GM21529 (cell line): ENCODE measurements at regions not wholly inside any gene's neighbourhood (a gene's known extent, or its start where the extent isn't known, plus 50 kb on each side); places are given as distances from the start of the nearest gene placed in this dataset.
"Not testable (repeated sequence)": the region's sequence is repeated elsewhere in the genome, so short reads cannot be mapped to it uniquely, and the experiment has no call there.

ENCODE experiments used
- ATAC-seq: cut with Tn5 transposase; IDR thresholded peaks from one replicate; pipeline ENCODE4 v1.9.1; 2021; ENCODE audit not compliant: unreplicated experiment

DNA sequence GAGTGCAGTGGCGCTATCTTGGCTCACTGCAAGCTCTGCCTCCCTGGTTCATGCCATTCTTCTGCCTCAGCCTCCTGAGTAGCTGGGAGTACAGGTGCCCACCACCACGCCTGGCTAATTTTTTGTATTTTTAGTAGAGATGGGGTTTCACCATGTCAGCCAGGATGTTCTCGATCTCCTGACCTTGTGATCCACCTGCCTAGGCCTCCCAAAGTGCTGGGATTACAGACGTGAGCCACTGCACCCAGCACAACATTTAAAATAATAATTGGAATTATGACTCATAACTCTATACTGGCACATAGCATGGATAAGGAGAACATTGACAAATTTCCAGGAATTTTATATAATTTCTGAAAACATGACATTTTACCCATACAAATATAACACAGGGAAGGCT, 54.2 kb downstream of the DBET start:
- not testable (repeated sequence) for ATAC-seq

GRCh38 chr4:190119474-190119873, 54.1 kb upstream of the DUX4 start:
- not testable (repeated sequence) for ATAC-seq

GRCh38 chr4:190120111-190120514, 53.5 kb upstream of the DUX4 start:
- peak; percentile 52 for ATAC-seq

GRCh38 chr4:190120537-190121001, 53.0 kb upstream of the DUX4 start:
- ATAC-seq: peak; percentile 57

DNA sequence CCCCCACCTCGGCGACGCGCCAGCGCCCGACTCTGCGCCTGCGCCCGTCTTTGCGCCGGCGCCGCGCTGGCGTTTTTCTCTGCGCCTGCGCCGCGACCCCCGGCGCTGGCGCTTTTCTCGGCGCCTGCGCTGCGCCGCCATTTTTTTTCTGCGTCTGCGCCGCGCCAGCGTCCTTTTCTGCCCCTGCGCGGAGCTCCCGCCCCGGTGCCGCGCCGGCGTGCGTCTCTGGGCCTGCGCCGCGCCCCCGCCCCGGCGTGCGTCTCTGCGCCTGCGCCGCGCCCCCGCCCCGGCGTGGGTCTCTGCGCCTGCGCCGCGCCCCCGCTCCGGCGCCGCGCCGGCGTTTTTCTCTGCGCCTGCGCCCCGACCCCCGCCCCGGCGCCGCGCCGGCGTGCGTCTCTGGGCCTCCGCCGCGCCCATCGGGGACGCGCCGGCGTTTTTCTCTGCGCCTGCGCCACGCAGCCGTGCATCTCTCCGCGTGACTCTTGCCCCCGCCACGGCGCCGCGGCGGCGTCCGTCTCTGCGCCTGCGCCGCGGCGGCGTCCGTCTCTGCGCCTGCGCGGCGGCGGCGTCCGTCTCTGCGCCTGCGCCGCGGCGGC, 52.4 kb upstream of the DUX4 start:
- not testable (repeated sequence) for ATAC-seq

DNA sequence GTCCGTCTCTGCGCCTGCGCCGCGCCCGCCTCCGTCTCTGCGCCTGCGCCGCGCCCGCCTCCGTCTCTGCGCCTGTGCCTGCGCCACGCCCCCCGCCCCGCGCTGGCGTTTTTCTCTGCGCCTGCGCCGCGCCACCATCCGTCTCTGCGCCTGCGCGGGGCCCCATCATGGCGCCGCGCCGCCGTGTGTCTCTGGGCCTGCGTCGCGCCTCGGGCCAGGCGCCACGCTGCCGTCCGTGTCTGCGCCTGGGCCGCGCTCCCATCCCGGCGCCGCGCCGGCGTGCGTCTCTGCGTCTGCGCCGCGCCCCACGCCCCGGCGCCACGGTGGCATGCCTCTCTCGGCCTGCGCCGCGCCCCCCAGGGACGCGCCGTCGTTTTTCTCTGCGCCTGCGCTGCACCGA, 51.8 kb upstream of the DUX4 start:
- no peak for ATAC-seq

DNA sequence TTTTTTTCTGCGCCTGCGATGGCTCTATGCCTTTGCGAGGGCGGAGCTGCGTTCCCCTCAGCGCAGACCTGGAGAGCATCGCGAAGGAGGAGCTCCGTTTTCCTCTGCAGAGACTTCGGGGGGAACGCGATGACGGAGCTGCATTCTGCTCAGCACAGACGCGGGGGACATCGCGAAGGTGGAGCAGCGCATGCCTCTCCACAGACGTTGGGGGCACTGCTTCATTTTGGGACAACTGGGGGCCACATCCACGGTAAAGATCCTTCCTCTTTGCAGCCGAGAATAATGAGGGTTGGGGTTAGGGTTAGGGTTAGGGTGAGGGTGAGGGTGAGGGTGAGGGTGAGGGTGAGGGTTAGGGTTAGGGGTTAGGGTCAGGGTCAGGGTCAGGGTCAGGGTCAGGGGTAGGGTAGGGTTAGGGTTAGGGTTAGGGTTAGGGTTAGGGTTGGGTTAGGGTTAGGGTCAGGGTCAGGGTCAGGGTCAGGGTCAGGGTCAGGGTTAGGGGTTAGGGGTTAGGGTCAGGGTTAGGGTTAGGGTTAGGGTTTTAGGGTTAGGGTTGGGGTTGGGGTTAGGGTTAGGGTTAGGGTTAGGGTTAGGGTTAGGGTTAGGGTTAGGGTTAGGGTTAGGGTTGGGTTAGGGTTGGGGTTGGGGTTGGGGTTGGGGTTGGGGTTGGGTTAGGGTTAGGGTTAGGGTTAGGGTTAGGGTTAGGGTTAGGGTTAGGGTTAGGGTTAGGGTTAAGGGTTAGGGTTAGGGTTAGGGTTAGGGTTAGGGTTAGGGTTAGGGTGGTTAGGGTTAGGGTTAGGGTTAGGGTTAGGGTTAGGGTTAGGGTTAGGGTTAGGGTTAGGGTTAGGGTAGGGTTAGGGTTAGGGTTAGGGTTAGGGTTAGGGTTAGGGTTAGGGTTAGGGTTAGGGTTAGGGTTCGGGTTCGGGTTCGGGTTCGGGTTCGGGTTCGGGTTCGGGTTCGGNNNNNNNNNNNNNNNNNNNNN, 51.1 kb upstream of the DUX4 start:
- not testable (repeated sequence) for ATAC-seq
